Amygdala (tissue), 56 donors: ENCODE measurements at regions not wholly inside any gene's neighbourhood (a gene's known extent, or its start where the extent isn't known, plus 50 kb on each side); places are given as distances from the start of the nearest gene placed in this dataset.
"Not testable (repeated sequence)": the region's sequence is repeated elsewhere in the genome, so short reads cannot be mapped to it uniquely, and the experiment has no call there.

Source experiments
- DNase-seq, 56 donors: peaks; one replicate each; lab custom pipeline; 2025; lab: John Stamatoyannopoulos, UW

- no peak for DNase-seq
Measured at GRCh38 chr16:79969458-79969857, 368.9 kb upstream of the MAF start.

- DNase-seq, result no peak
Measured at GRCh38 chr16:79966226-79966625, 365.7 kb upstream of the MAF start.

- DNase-seq, result no peak
Measured at GRCh38 chr16:79965718-79966117, 365.2 kb upstream of the MAF start.

GRCh38 chr16:79964104-79964503, 363.6 kb upstream of the MAF start:
- DNase-seq, result no peak

- no peak for DNase-seq
Measured at GRCh38 chr16:79962962-79963361, 362.4 kb upstream of the MAF start.

GRCh38 chr16:79959226-79959625, 358.7 kb upstream of the MAF start:
- DNase-seq, result no peak

GRCh38 chr16:79954921-79955705, 354.6 kb upstream of the MAF start:
- DNase-seq, result no peak

- no peak for DNase-seq
Measured at GRCh38 chr16:79950932-79951719, 350.6 kb upstream of the MAF start.

GRCh38 chr16:79949417-79949816, 348.9 kb upstream of the MAF start:
- DNase-seq, result no peak

- no peak for DNase-seq
Measured at GRCh38 chr16:79947771-79948170, 347.2 kb upstream of the MAF start.

- DNase-seq, result no peak
Measured at GRCh38 chr16:79946252-79946651, 345.7 kb upstream of the MAF start.

GRCh38 chr16:79943736-79944135, 343.2 kb upstream of the MAF start:
- DNase-seq, result no peak

GRCh38 chr16:79938575-79938974, 338.0 kb upstream of the MAF start:
- no peak for DNase-seq

- DNase-seq, result not testable (repeated sequence)
Measured at GRCh38 chr16:79937671-79938070, 337.1 kb upstream of the MAF start.

- no peak for DNase-seq
Measured at GRCh38 chr16:79933603-79934002, 333.1 kb upstream of the MAF start.

GRCh38 chr16:79932572-79932971, 332.0 kb upstream of the MAF start:
- DNase-seq, result no peak

- no peak for DNase-seq
Measured at GRCh38 chr16:79931721-79932120, 331.2 kb upstream of the MAF start.

GRCh38 chr16:79929260-79929965, 328.9 kb upstream of the MAF start:
- DNase-seq, result no peak

GRCh38 chr16:79928142-79928873, 327.8 kb upstream of the MAF start:
- no peak for DNase-seq

- DNase-seq, result no peak
Measured at GRCh38 chr16:79926451-79927205, 326.1 kb upstream of the MAF start.
